Tibial nerve (tissue), 4 donors: ENCODE measurements at regions not wholly inside any gene's neighbourhood (a gene's known extent, or its start where the extent isn't known, plus 50 kb on each side); places are given as distances from the start of the nearest gene placed in this dataset.

Experiments used
- EP300 ChIP-seq, 2 donors: sonication (generic); formaldehyde crosslinking; IDR thresholded peaks; one replicate each; pipeline ENCODE4 v1.6.1; 2017; ENCODE audit warnings: antibody characterized with exemption in 2 of 2, mild to moderate bottlenecking in 1 of 2
- POLR2A ChIP-seq, 2 donors: fragments of 450-650 bp; IDR thresholded peaks; one replicate each; pipeline ENCODE4 v1.6.1; 2017; ENCODE audit warnings: antibody characterized with exemption in 2 of 2, mild to moderate bottlenecking in 2 of 2, moderate library complexity in 2 of 2
- TF ChIP-seq, protein P1 (sequence below), 5 experiments: fragments of 200-600 bp in 3 of 5; fragments of 450-650 bp in 2 of 5; sonication (generic) in 3 of 5; IDR thresholded peaks; one replicate each; pipeline ENCODE4 v1.5.1; 2016 to 2019; ENCODE audit warnings: antibody characterized with exemption in 5 of 5, mild to moderate bottlenecking in 3 of 5, moderate library complexity in 2 of 5

GRCh38 chr5:68886814-68887213 lies 207.0 kb upstream of the SLC30A5 start:
- TF ChIP-seq, protein P1, sequence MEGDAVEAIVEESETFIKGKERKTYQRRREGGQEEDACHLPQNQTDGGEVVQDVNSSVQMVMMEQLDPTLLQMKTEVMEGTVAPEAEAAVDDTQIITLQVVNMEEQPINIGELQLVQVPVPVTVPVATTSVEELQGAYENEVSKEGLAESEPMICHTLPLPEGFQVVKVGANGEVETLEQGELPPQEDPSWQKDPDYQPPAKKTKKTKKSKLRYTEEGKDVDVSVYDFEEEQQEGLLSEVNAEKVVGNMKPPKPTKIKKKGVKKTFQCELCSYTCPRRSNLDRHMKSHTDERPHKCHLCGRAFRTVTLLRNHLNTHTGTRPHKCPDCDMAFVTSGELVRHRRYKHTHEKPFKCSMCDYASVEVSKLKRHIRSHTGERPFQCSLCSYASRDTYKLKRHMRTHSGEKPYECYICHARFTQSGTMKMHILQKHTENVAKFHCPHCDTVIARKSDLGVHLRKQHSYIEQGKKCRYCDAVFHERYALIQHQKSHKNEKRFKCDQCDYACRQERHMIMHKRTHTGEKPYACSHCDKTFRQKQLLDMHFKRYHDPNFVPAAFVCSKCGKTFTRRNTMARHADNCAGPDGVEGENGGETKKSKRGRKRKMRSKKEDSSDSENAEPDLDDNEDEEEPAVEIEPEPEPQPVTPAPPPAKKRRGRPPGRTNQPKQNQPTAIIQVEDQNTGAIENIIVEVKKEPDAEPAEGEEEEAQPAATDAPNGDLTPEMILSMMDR (IDR thresholded peaks at IDR 0.05): no peak
- TF ChIP-seq EP300 (IDR thresholded peaks at IDR 0.05): no peak
- no peak for TF ChIP-seq POLR2A (IDR thresholded peaks at IDR 0.05)
